Breast epithelium (tissue), 3 donors: ENCODE measurements at regions not wholly inside any gene's neighbourhood (a gene's known extent, or its start where the extent isn't known, plus 50 kb on each side); places are given as distances from the start of the nearest gene placed in this dataset.

Source experiments
- CTCF ChIP-seq, 3 donors: fragments of 450-650 bp; IDR thresholded peaks; one replicate each; pipeline ENCODE4 v1.5.1; 2016 to 2017; ENCODE audit warnings: antibody characterized with exemption in 3 of 3, mild to moderate bottlenecking in 3 of 3, moderate library complexity in 3 of 3
- POLR2A ChIP-seq: fragments of 450-650 bp; IDR thresholded peaks from one replicate; pipeline ENCODE4 v1.6.1; 2016; ENCODE audit warnings: antibody characterized with exemption, mild to moderate bottlenecking, moderate library complexity
- POLR2AphosphoS5 ChIP-seq, 3 donors: sonication (generic); formaldehyde crosslinking; IDR thresholded peaks; one replicate each; pipeline ENCODE4 v1.6.1; 2017; ENCODE audit warnings: antibody characterized with exemption in 3 of 3

- TF ChIP-seq POLR2AphosphoS5 (IDR thresholded peaks at IDR 0.05) (no peak), CTCF (IDR thresholded peaks at IDR 0.05) (no peak), POLR2A (no peak)
Measured at GRCh38 chr2:113807721-113808120, 51.3 kb upstream of the SLC35F5 start.
